ENCODE measurements at regions not wholly inside any gene's neighbourhood (a gene's known extent, or its start where the extent isn't known, plus 50 kb on each side); places are given as distances from the start of the nearest gene placed in this dataset.

DNA sequence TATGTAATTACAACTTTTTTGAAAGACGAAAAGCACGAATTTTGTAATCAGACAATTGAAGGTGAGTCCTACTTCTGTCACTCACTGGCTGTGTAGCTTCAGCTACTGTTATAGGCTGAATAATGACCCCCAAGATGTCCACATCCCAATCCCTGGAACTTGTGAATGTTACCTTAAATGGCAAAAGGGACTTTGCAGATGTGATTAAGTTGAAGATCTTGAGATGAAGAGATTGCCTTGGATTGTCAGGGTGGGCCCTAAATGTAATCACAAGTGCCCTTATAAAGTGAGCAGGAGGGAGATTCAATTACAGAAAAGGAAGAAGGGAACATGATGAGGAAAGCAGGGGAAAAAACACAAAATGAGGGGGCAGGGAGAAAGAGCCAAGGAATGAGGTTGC is 326.2 kb upstream of the MSX2 start:
- DNase-seq (ENCODE audit: low read depth in 1 of 2, low spot score in 1 of 2): no peak

DNA sequence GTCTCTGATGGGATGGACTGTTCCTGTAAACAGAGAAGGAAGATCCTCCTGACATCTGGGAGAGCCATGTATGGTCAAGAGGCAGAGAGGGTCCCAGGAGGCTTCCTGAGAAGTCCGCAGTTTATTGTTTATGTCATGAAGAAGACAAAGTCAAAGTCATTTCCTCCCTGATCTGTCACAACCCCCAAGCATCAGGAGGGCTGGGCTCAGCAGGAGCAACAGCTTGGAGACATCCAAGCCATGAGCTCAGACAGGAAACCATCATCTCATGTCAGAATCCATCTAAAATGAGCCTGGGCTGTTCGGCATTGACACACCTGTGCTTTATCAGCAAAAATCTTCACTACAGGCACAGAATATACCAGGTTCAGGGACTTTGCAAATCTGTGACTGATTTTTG is 325.0 kb upstream of the MSX2 start:
- no peak for DNase-seq (ENCODE audit: low read depth in 1 of 2, low spot score in 1 of 2)

DNA sequence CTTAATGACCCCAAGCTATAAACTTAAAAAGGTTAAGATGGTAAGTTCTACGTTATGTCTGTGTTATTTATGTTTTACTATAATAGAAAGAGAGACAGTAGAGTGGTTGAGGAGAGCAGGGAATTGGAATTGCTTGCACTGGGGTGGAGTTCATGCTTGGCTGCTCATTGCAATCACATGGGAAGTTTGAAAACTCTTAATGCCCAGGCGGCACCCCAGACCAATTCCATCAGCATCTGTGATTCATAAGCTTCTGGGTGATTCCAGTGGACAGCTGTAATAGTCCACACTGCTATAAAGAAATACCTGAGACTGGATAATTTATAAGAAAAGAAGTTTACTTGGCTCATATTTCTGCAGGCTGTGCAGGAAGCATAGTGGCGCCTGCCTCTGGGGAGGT is 323.9 kb upstream of the MSX2 start:
- DNase-seq (ENCODE audit: low read depth in 1 of 2, low spot score in 1 of 2): no peak

DNA sequence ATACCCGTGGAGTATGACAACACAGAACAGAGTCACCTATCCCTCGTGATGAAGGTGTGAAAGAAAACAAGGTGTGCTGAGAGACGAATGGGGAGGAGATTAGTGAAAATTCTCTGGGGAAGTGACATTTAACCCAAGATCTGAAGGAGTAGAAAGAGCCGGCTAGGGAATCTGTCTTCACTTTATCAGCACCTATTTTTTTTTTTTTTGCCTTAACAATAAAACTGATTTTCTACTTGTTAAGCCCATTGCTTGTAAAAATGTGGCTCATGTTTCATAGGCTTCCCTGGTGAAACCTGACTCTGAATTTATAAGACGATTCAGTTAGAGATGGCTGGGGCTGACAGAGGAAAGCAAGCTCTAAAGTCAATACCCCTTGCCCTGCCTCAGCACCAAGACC is 322.6 kb upstream of the MSX2 start:
- DNase-seq (ENCODE audit: low read depth in 1 of 2, low spot score in 1 of 2): no peak

DNA sequence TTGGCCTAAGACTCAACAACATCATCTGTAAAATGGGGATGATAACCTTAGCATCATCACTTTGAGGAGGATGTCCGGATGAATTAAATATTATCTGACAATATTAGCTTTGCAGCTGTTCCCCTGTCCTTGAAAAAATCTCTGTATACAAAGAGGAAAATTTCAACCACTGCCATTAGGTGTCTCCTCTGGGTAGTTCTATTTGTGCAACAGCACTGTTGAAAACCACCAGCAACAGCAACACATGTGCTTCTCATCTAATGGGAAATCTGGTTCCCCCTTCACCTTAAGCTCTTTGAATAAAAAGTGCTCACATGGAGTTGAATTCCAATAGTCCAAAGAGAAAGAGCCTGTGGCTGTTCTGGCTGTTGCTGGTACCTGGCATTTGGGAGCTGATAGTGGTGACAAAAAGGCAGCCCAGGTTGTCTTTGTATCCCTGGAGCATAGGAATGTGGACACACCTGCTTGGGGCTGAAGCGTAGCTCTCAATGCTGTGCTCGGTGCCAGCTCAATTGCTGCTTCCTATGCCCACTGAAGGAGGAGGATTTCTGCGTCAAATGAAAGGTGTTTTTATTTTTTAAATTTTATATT is 322.1 kb upstream of the MSX2 start:
- DNase-seq (ENCODE audit: low read depth in 1 of 2, low spot score in 1 of 2): no peak

DNA sequence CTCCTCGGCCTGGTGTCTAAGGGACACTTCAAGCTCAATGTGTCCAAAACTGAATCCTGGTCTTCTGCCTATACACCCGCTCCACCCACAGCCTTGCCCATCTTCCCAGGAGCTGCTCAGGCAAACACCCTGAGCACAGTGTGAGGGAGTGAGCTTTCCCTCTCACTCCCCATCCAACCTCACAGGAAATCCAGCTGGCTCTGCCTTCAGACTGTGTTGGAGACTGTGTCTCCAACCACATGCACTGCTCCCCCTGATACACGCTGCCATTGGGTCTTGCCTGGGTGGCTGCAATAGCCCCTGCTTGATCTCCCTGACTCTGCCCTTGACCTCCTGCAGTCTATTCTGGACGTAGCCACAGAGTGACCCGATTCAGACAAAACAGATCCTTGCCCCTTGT is 319.5 kb upstream of the MSX2 start:
- DNase-seq (ENCODE audit: low read depth in 1 of 2, low spot score in 1 of 2): no peak

DNA sequence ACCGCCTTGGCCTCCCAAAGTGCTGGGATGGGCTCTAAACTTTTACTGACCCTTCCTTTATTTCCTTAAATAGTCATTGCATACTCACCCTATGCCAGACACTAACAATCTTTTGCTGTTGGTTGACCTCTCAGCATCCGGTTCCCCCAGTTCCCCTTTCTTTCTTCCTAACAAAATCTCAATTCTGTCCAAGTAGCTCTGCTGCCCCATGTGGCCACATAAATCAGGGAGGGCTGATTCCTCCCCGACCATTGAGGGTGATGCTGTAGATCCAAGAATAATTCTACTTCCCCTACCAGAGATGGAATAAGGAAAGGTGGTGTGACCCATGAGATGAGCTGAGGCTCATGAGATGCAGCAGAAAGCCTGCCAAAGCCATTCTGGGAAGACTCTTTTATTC is 315.3 kb upstream of the MSX2 start:
- no peak for DNase-seq (ENCODE audit: low read depth in 1 of 2, low spot score in 1 of 2)

DNA sequence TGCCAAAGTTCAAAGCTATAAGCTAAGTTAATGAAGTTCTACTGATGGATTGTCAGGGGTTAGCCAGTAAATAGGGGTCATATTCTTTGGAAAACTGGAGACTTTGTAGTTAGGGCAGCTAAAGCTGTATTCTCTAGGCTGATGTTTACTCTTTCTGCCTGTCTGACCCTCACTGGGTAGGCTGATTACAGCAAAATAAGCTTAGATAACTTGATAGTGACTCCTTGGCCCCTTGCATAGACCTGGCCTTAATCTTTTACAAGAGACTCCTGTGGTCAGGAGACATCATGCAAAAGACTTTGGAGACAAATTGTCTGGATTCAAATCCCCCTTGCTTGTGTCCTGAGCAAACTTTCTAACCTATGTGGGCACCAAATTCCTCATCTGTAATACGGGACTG is 314.4 kb upstream of the MSX2 start:
- DNase-seq (ENCODE audit: low read depth in 1 of 2, low spot score in 1 of 2): no peak

DNA sequence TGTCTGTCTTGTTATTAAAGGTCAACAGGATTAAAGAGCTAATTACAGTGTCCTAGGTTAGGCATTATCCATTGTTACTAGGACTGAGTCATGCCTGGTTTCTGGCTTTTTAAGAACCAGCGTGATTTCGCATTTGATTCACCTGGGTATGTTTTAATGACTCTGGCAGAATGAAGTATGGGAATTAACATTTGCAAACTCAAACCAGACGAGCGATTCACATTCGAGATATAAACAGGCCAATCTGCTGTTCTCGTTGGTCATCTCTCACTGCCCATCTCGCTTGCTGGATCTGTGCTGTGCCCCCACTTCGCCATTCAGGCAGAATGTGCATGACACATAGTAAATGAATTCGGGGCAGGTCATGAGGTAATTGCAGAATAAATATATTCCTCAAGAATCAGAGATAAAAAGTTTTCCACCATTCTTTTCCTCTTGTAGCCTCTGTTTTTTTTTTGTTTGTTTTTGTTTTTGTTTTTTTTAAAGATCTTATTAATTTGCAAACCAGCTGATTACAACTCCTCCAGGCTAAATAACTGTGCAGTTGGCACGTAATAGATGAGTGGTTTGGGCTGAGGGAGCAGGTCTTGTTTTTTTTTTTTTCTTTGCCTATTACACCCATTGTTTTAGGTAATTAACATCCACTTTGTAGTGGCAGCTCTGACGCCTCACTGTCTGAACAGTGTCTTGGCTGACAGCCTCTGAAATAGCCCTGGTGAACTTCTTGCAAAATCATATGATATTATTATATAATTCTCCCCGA is 313.5 kb upstream of the MSX2 start:
- no peak for DNase-seq (ENCODE audit: low read depth in 1 of 2, low spot score in 1 of 2)

DNA sequence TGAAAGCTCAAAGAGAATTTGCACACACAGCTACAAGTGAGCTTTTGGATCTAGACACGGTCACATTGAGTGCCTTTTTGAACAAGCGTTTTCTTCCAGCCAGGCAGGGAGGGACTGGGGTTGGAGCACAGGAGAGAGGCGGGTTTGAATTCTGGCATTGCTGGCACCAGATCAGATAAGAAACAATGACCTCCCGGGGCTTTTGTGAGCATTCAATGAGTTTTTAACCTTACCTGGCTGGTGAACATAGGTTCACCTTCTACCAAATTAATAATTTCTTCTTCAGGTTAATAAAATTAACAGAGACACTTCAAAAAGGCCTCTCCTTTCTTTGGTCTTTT is 312.9 kb upstream of the MSX2 start:
- no peak for DNase-seq (ENCODE audit: low read depth in 1 of 2, low spot score in 1 of 2)

DNA sequence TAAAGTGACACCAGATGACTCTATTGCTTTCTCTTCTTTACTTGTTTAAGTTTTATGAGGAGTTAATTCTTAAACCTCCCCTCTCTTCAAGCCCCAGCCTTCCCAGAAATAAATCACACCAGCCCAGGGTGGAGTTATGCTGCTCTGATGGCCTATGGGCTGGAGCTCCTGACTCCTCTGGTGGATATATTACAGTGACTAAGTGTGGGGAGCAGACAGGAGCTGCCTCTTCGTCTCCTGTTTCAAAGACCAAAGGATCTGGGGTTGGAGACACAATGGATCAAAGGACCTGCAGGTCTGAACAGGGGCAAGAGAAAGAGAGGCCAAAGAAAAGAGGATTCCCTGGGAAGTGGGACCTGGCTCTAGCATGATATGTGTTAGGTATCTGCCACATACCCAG is 312.0 kb upstream of the MSX2 start:
- no peak for DNase-seq (ENCODE audit: low read depth in 1 of 2, low spot score in 1 of 2)

DNA sequence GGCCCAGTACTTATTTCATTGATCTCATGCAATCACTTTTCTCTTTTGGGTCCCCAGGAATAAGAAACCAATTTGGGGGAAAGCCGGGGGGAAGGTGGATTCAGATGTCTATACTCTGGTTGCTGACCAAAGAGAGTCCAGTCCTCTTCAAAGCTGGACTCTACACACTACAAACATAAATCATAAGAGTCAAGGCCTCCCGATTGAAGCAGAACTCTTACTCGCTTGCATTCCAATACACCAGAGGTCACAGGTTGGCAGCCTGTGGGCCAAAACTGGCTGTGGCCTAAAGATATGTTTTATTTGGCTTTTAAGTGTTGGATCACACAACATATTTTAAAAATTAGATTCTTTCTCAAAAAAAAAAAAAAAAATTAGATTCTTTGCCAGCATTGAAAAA is 311.4 kb upstream of the MSX2 start:
- DNase-seq (ENCODE audit: low read depth in 1 of 2, low spot score in 1 of 2): no peak

DNA sequence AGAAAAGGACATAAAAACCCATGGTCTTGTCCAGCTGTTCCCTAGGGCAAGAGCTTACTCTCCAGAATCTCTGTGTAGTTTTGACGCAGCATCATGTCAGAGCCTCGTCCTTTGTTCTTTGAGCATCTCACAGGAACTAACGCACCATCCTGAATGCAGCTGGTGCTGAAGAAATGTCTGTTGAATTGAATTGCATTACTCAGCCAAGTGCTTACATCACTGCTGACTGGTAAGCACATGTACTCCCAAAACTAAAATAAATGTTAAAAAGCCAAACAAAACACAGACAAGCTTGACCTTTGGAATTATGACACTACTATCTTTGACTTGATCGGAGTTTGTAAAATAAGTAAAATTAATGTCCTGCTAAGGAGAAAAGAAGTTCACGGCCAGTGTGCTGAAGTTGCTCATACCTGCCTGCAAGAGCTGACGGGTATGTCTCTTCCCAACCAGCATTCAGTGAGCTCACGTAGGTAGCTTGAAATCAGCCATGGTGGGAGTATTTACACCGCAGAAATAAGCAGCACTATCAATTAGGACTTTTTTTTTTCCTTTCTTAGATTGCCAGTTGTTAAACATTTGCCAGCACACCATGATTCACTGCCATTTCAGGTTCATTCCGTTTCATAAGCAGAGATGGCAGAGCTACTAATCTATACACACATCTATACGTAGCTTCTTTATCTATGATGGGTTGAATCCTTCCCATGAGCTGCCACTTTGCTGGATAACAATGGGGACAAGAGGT is 310.6 kb upstream of the MSX2 start:
- no peak for DNase-seq (ENCODE audit: low read depth in 1 of 2, low spot score in 1 of 2)

DNA sequence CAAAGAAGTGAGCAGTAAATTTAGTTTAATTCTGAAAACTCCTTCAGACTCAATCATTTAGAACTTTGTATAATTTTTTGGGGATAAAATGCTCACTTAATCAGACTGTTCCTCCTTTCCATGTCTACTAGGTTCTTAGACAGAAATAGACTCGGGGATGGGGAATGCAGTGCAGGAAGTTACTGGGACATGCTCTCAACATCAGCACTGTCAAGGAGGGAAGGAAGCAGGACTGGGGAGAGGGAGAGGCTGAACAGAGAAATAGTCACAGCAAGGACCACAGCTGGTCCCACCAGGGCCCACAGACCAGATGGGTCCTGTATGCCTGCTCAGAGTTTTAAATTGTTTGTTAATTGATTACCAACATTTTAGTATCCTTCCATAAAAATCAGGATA is 310.1 kb upstream of the MSX2 start:
- no peak for DNase-seq (ENCODE audit: low read depth in 1 of 2, low spot score in 1 of 2)

DNA sequence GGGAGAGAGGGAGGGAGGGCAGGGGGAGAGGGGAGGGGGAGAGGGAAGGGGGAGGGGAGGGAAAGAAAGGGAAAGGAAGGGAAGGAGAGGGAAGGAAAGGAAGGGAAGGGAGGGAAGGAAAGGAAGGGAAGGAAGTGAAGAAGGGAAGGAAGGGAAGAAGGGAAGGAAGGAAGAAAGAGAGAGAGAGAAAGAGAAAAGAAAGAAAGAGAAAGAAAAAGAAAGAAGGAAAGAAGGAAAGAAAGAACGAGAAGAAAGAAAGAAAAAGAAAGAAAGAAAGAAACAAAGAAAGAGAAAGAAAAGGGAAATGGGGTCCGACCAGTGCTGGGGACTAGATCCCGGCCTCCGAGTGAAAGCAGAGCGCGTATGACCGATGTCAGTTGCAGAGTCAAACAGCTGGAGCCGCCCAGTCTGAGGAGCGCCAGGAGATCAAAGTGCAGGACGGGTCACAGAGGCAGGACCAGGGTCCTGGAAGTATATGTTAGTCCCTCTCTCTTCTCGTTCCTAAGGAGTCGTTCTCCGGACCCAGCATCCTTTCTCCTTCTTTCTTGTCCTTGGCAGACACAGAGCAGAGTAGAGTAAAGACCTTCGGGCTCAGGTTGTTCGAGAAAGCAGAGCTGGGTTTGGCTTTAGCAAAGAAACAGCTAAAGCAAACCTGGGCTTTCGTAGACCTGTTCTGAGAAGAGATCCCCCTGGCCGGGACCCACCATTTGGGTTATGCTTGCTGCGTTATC is 305.4 kb upstream of the MSX2 start:
- DNase-seq (ENCODE audit: low read depth in 1 of 2, low spot score in 1 of 2): no peak

DNA sequence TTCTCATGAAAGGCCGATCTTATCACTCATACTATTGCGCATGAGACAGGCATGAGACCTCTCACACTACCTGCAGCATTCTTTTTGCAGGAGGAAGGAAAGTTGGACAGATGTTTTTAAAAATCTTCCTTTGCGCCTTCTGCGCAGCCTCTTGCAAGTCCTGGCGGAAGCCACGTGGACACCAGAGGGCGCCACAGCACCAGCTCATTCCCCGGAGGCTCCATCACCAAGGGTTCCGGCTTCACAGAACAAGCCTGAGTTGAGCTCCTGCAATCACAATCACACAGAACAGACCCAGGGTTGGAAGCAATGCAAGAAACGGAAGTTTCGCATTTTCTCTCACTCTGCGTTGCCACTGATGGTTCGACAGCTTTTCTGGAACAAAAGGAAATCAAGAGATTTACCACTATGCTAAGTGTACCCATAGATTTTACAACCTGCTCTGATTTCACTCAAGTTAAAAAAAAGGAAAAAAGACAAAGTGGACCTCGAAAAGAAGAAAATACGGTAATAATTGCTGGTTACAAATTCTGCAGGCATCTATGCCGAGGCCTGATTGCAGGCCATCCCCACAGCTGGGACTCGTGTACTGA is 304.7 kb upstream of the MSX2 start:
- DNase-seq (ENCODE audit: low read depth in 1 of 2, low spot score in 1 of 2): peak; percentile 45 to 76

DNA sequence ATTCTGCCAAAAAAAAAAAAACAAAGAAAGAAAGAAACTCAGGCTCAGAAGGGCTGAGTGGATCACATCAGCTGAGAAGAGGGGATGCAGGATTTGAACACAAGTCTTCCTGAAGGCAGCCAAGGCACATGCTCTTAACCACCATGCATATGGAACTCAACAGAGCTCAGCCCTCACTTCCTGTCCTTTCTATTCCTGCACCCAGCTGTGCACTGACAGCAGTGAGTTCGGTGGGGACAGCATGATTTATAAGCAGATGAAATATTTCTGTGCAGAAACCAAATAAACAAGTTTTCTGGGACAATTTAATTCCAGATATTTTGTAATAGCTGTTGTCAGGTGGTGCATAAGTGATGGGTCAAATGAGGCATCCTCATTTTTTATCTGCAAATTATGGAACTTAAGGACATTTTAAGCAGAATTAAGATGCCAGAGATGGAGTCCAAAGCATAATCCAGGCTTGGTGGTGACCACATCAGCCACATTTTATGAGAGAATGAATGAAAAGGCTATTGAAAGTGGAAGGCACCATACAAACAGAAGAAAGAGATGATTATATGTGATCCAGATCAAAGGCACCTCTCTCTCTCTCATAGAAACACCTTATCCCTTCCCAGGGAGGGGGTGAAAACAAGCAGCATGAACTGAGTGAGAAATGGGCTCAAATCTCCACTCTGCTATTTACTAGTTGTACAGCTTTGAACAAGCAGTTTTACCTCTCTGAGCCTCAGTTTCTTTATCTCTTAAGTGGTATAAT is 303.6 kb upstream of the MSX2 start:
- DNase-seq (ENCODE audit: low read depth in 1 of 2, low spot score in 1 of 2): no peak

DNA sequence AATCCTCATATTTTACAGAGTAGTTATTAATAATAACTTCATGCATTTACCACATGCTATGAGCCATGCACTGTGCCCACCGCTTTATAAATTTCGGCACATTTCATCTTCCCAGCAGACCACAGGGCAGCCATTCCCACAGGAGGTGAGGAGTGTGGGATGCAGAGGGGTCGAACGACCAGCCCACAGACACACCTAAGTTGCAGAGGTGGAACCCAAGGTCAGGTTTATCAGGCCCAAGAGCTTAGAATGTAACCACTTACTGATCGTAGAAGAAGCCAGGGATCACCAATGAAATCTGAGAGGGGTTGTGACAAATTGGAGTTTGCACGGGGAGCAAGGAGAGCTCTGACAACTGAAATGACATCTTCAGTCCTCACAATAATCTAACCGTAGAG is 303.0 kb upstream of the MSX2 start:
- no peak for DNase-seq (ENCODE audit: low read depth in 1 of 2, low spot score in 1 of 2)

DNA sequence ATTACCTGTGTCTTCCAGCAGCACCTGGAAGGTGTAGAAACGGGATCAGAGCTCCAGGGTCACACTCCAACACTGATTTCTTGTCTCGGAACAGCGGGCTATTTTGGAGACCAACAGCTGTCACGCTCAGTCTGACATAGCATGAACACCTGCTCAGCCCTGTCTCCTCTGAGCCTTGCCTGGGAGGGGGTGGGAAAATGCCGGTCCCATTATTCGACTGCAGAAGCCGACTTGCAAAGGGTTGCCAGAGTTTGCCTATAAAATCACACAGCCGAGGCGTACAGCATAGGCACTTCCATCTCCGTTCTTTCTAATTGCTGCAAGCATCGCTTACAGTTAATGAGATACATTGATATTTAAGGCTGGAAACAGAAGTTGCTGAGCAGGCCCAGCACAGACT is 300.8 kb upstream of the MSX2 start:
- no peak for DNase-seq (ENCODE audit: low read depth in 1 of 2, low spot score in 1 of 2)

DNA sequence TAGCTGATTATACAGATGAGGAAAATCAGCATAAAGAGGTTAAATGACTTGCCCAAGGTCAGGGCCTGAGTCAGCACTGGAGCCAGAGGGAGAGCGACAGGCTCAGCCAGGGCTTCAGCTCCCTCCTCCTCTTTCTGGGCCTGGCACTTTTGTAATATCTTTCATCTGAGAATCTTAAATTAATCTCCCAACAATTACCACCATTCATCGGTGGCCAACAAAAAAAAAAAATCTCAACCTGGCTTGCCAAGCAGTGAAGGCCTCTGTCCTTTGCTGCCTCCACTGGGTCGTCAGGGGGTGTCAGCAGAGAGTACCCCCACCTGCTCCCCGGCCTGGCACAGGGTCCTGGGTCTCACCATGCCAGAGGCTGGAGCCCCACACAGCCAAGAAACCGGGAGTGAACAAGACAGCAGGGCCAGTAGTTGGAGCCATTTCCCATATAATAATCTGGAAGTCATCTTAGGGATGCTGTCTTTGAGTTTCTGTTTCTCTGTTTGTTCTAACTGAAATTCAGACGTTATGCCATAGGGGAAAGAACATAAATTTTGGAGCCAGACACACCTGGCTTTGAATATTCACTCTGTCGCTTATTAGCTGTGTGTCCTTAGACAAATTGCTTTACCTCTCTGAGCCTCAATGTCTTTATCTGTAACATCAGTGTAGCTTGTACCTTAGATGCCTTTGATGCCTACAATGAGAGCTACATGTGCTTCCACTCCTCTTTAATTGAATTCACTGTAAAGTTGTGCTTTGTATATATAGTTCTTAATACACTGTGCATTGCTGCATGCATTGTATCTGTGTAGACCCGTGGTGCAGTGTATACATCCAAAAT is 299.9 kb upstream of the MSX2 start:
- DNase-seq (ENCODE audit: low read depth in 1 of 2, low spot score in 1 of 2): no peak

All from activated T-helper 1 cell treated with anti-CD3 and anti-CD28 coated beads, Interleukin-2, amount 50 U/mL, for 16 hours (primary cell).